T follicular helper cell (primary cell): ENCODE measurements at regions not wholly inside any gene's neighbourhood (a gene's known extent, or its start where the extent isn't known, plus 50 kb on each side); places are given as distances from the start of the nearest gene placed in this dataset.

ENCODE experiments used
- DNase-seq: peaks from one replicate; pipeline ENCODE4 v3.0.0-alpha.2; 2020; ENCODE audit warnings: low read depth

- DNase-seq, result no peak
Measured at GRCh38 chr9:106051545-106051944, 357.2 kb downstream of the TMEM38B start.

GRCh38 chr9:106052166-106052565 is 357.8 kb downstream of the TMEM38B start:
- no peak for DNase-seq

- no peak for DNase-seq
Measured at GRCh38 chr9:106052735-106053134, 358.4 kb downstream of the TMEM38B start.

GRCh38 chr9:106056328-106056727 is 362.0 kb downstream of the TMEM38B start:
- DNase-seq, result no peak

GRCh38 chr9:106058460-106058859 is 364.1 kb downstream of the TMEM38B start:
- DNase-seq, result no peak

- DNase-seq, result no peak
Measured at GRCh38 chr9:106059886-106060285, 365.5 kb downstream of the TMEM38B start.

- DNase-seq, result no peak
Measured at GRCh38 chr9:106060885-106061284, 366.5 kb downstream of the TMEM38B start.

GRCh38 chr9:106062250-106062649 is 367.9 kb downstream of the TMEM38B start:
- no peak for DNase-seq

GRCh38 chr9:106065136-106065535 is 370.8 kb downstream of the TMEM38B start:
- no peak for DNase-seq

GRCh38 chr9:106065579-106066214 is 371.4 kb downstream of the TMEM38B start:
- no peak for DNase-seq

- no peak for DNase-seq
Measured at GRCh38 chr9:106066940-106067524, 372.7 kb downstream of the TMEM38B start.

- DNase-seq, result no peak
Measured at GRCh38 chr9:106069241-106069640, 374.9 kb downstream of the TMEM38B start.

GRCh38 chr9:106072421-106072820 is 378.1 kb downstream of the TMEM38B start:
- no peak for DNase-seq

GRCh38 chr9:106074006-106074405 is 379.7 kb downstream of the TMEM38B start:
- DNase-seq, result no peak

- DNase-seq, result no peak
Measured at GRCh38 chr9:106075236-106075959, 381.1 kb downstream of the TMEM38B start.

- no peak for DNase-seq
Measured at GRCh38 chr9:106075960-106076327, 381.6 kb downstream of the TMEM38B start.

GRCh38 chr9:106076711-106077110 is 382.4 kb downstream of the TMEM38B start:
- no peak for DNase-seq

GRCh38 chr9:106077731-106078130 is 383.4 kb downstream of the TMEM38B start:
- DNase-seq, result no peak

GRCh38 chr9:106082621-106083020 is 388.3 kb downstream of the TMEM38B start:
- DNase-seq, result no peak

- DNase-seq, result no peak
Measured at GRCh38 chr9:106084702-106085101, 390.4 kb downstream of the TMEM38B start.

GRCh38 chr9:106085479-106085878 is 391.1 kb downstream of the TMEM38B start:
- DNase-seq, result no peak

GRCh38 chr9:106092083-106092482 is 397.7 kb downstream of the TMEM38B start:
- DNase-seq, result no peak

GRCh38 chr9:106102821-106103220 is 408.5 kb downstream of the TMEM38B start:
- DNase-seq, result no peak
